Motor neuron (in vitro differentiated cells): ENCODE measurements at regions not wholly inside any gene's neighbourhood (a gene's known extent, or its start where the extent isn't known, plus 50 kb on each side); places are given as distances from the start of the nearest gene placed in this dataset.
A peak's percentile ranks its signal among the peaks of the same experiment; 100 is the strongest.
"Not testable (repeated sequence)": the region's sequence is repeated elsewhere in the genome, so short reads cannot be mapped to it uniquely, and the experiment has no call there.

Experiments used
- ATAC-seq, 8 experiments: fragments of 200-7000 bp; cut with Tn5 transposase; replicated peaks in 6 of 8; 2 replicates each; pipeline ENCODE4 v1.8.0; 2021; ENCODE audit warnings: mild to moderate bottlenecking in 8 of 8, moderate library complexity in 8 of 8
- H3K27ac ChIP-seq, 2 donors: fragments of 250-450 bp; sonication (Bioruptor Pico); 2 replicates each; pipeline ENCODE4 v1.9.0; 2021; ENCODE audit warnings: antibody characterized with exemption in 2 of 2, mild to moderate bottlenecking in 2 of 2, moderate library complexity in 1 of 2
- H3K4me1 ChIP-seq, 2 donors: fragments of 250-450 bp; sonication (Bioruptor Pico); replicated peaks in 1 of 2; 2 replicates each; pipeline ENCODE4 v1.6.1; 2021; ENCODE audit warnings: antibody characterized with exemption in 2 of 2, mild to moderate bottlenecking in 2 of 2, moderate library complexity in 1 of 2
- H3K4me3 ChIP-seq, 5 donors: fragments of 250-450 bp; sonication (Bioruptor Pico); 2 replicates each; pipeline ENCODE4 v1.9.0; 2021; ENCODE audit warnings: antibody characterized with exemption in 5 of 5, mild to moderate bottlenecking in 5 of 5, moderate library complexity in 4 of 5
- WGBS, 10 experiments: fragments of 450-650 bp; shearing (Covaris generic); methylation state at CpG; one replicate each; pipeline ENCODE4 v1.0.0; 2022; 5-methylcytosine and 5-hydroxymethylcytosine counted together
- in situ Hi-C, 9 experiments: fragments of 400-800 bp; cut with MboI; loops; one replicate each; pipeline ENCODE4 v1.15.0; 2021; ENCODE audit warnings: low sequenced_read_pairs in 9 of 9, low pct_unique_long_range_greater_than_20kb in 2 of 9; ENCODE audit not compliant: unreplicated experiment in 9 of 9

GRCh38 chr10:20502903-20503585 lies 394.1 kb downstream of the NEBL start:
- 0 to 100% (median 33%) methylated on average over 1 to 4 of the region's 5 CpGs; no CpG with 5 or more reads in 1 of the 10 experiments for WGBS, 10 experiments
- peak in 1 of 8 experiments; percentile 59 for ATAC-seq
- no peak overlapping the region for H3K27ac ChIP-seq
- in situ Hi-C loops = no loop called here
- peaks cover 0 to 5% of the 10 kb centered on the region in 2 donors for H3K4me1 ChIP-seq
- no peak overlapping the region for H3K4me3 ChIP-seq

- ATAC-seq = peak in 2 of 8 experiments; percentile 41 to 44
- in situ Hi-C loops = no loop called here
- H3K4me3 ChIP-seq = no peak overlapping the region
- 0 to 100% (median 63%) methylated on average over 1 of the region's 1 CpG for WGBS, 10 experiments
- H3K4me1 ChIP-seq = peaks cover 3 to 15% of the 10 kb centered on the region in 2 donors
- H3K27ac ChIP-seq = no peak overlapping the region
These were observed 402.6 kb downstream of the NEBL start for GRCh38 chr10:20494474-20494873.

GRCh38 chr10:20492447-20492846 lies 404.7 kb downstream of the NEBL start:
- peak in 6 of 8 experiments; percentile 33 to 93 (median 81) for ATAC-seq
- Histone ChIP-seq H3K4me3 (no peak overlapping the region), H3K27ac (no peak overlapping the region), H3K4me1 (peaks cover 12 to 26% of the 10 kb centered on the region in 2 donors)
- in situ Hi-C loops = no loop called here
- WGBS, 10 experiments = 24 to 78% (median 40%) methylated on average over 1 to 2 of the region's 2 CpGs; no CpG with 5 or more reads in 4 of the 10 experiments

GRCh38 chr10:20489961-20490360 lies 407.1 kb downstream of the NEBL start:
- ATAC-seq = no peak
- no peak overlapping the region for H3K4me3 ChIP-seq
- H3K27ac ChIP-seq = no peak overlapping the region
- WGBS, 10 experiments = 10 to 100% (median 96%) methylated on average over 1 to 4 of the region's 4 CpGs; no CpG with 5 or more reads in 2 of the 10 experiments
- H3K4me1 ChIP-seq = peaks cover 15 to 26% of the 10 kb centered on the region in 2 donors
- in situ Hi-C loops = no loop called here

- Histone ChIP-seq H3K4me1 (peaks cover 12 to 15% of the 10 kb centered on the region in 2 donors), H3K4me3 (no peak overlapping the region), H3K27ac (no peak overlapping the region)
- WGBS, 10 experiments = 0 to 67% (median 0%) methylated on average over 1 of the region's 1 CpG; no CpG with 5 or more reads in 5 of the 10 experiments
- in situ Hi-C loops = no loop called here
- no peak for ATAC-seq
These were observed 410.3 kb downstream of the NEBL start for GRCh38 chr10:20486791-20487190.

GRCh38 chr10:20485554-20485953 lies 411.6 kb downstream of the NEBL start:
- Histone ChIP-seq H3K4me1 (peaks cover 11 to 12% of the 10 kb centered on the region in 2 donors), H3K27ac (no peak overlapping the region), H3K4me3 (no peak overlapping the region)
- in situ Hi-C loops = no loop called here
- WGBS, 10 experiments = 0 to 83% (median 17%) methylated on average over 1 to 3 of the region's 3 CpGs; no CpG with 5 or more reads in 3 of the 10 experiments
- peak in 1 of 8 experiments; percentile 12 for ATAC-seq

GRCh38 chr10:20481054-20481453 lies 416.1 kb downstream of the NEBL start:
- WGBS, 10 experiments = 6 to 89% (median 67%) methylated on average over 1 to 2 of the region's 2 CpGs; no CpG with 5 or more reads in 1 of the 10 experiments
- no peak for ATAC-seq

GRCh38 chr10:20480575-20480974 lies 416.5 kb downstream of the NEBL start:
- H3K4me1 ChIP-seq, H3K4me3 ChIP-seq, in situ Hi-C loops, H3K27ac ChIP-seq, ATAC-seq: not testable (repeated sequence)
- WGBS, 10 experiments = 31 to 100% (median 68%) methylated on average over 1 of the region's 1 CpG; no CpG with 5 or more reads in 2 of the 10 experiments

More at GRCh38 chr10:20481054-20481453, 416.1 kb downstream of the NEBL start:
- Histone ChIP-seq H3K4me1 (peaks cover 0 to 3% of the 10 kb centered on the region in 2 donors), H3K27ac (no peak overlapping the region), H3K4me3 (no peak overlapping the region)
- in situ Hi-C loops = no loop called here

- ATAC-seq = no peak
- in situ Hi-C loops = no loop called here
- no peak overlapping the region for H3K4me3 ChIP-seq
- H3K27ac ChIP-seq = no peak overlapping the region
- WGBS, 10 experiments = 10 to 100% (median 100%) methylated on average over 1 to 2 of the region's 2 CpGs; no CpG with 5 or more reads in 3 of the 10 experiments
- peaks cover 0 to 2% of the 10 kb centered on the region in 2 donors for H3K4me1 ChIP-seq
These were observed 423.0 kb downstream of the NEBL start for GRCh38 chr10:20474064-20474463.

- WGBS, 10 experiments = 7 to 100% (median 92%) methylated on average over 1 to 5 of the region's 5 CpGs; no CpG with 5 or more reads in 1 of the 10 experiments
- no peak overlapping the region for H3K4me3 ChIP-seq
- no peak overlapping the region for H3K27ac ChIP-seq
- no peak for ATAC-seq
- H3K4me1 ChIP-seq = peaks cover 0 to 2% of the 10 kb centered on the region in 2 donors
- in situ Hi-C loops = no loop called here
These were observed 423.9 kb downstream of the NEBL start for GRCh38 chr10:20473023-20473760.

- Histone ChIP-seq H3K4me3 (no peak overlapping the region), H3K27ac (no peak overlapping the region), H3K4me1 (no peaks in the 10 kb centered on the region)
- in situ Hi-C loops = no loop called here
- no peak for ATAC-seq
These were observed 430.4 kb downstream of the NEBL start for GRCh38 chr10:20466731-20467130.

- Histone ChIP-seq H3K27ac (no peak overlapping the region), H3K4me1 (peaks cover 5 to 7% of the 10 kb centered on the region in 2 donors)
These were observed 439.5 kb downstream of the NEBL start for GRCh38 chr10:20457649-20458048.

GRCh38 chr10:20455774-20456173 lies 441.3 kb downstream of the NEBL start:
- Histone ChIP-seq H3K4me3 (no peak overlapping the region), H3K27ac (no peak overlapping the region), H3K4me1 (peaks cover 5 to 7% of the 10 kb centered on the region in 2 donors)
- in situ Hi-C loops = no loop called here
- 34 to 100% (median 83%) methylated on average over 1 to 4 of the region's 4 CpGs; no CpG with 5 or more reads in 4 of the 10 experiments for WGBS, 10 experiments
- ATAC-seq = no peak

More at GRCh38 chr10:20457649-20458048, 439.5 kb downstream of the NEBL start:
- in situ Hi-C loops = no loop called here
- H3K4me3 ChIP-seq = no peak overlapping the region
- 0 to 73% (median 50%) methylated on average over 1 to 2 of the region's 2 CpGs; no CpG with 5 or more reads in 1 of the 10 experiments for WGBS, 10 experiments
- no peak for ATAC-seq
